IMR-90 (cell line): ENCODE measurements at regions not wholly inside any gene's neighbourhood (a gene's known extent, or its start where the extent isn't known, plus 50 kb on each side); places are given as distances from the start of the nearest gene placed in this dataset.

Experiments used
- ATAC-seq: fragments of 200-7000 bp; cut with Tn5 transposase; 2 replicates; pipeline ENCODE4 v1.9.1; 2020; ENCODE audit warnings: low read depth, mild to moderate bottlenecking, moderate library complexity
- BruUV-seq: library from RNA; stranded (reverse); fragments of 400-500 nt; replicated peaks from 2 replicates; lab custom pipeline; 2021; lab: Mats Ljungman, UMichigan
- CTCF ChIA-PET: fragments of 300-600 bp; formaldehyde crosslinking; extraction: SDS; loops from one replicate; lab custom pipeline; 2021; ENCODE audit warnings: antibody characterized with exemption; lab: Yijun Ruan, JAX
- POLR2A ChIA-PET: fragments of 300-600 bp; sonication (Branson Sonifier 250); formaldehyde crosslinking; loops from one replicate; lab custom pipeline; 2022; ENCODE audit warnings: antibody characterized with exemption; ENCODE audit not compliant: unreplicated experiment; lab: Charles Lee
- DNase-seq: peaks from one replicate; pipeline ENCODE4 v3.0.0; 2013
- H2AFZ ChIP-seq: replicated peaks from 2 replicates; pipeline ENCODE3; 2013; ENCODE audit warnings: low read length, mild to moderate bottlenecking; ENCODE audit not compliant: poor library complexity
- H2AK5ac ChIP-seq: 2 replicates; pipeline ENCODE4 v1.6.1; 2013; ENCODE audit warnings: low read depth, low read length, inconsistent platforms
- H2AK9ac ChIP-seq: replicated peaks from 2 replicates; pipeline ENCODE3; 2013; ENCODE audit warnings: mild to moderate bottlenecking, low read depth, low read length, moderate library complexity; ENCODE audit not compliant: poor library complexity
- H2BK120ac ChIP-seq: 2 replicates; pipeline ENCODE4 v1.6.1; 2013; ENCODE audit warnings: low read depth, low read length, inconsistent platforms
- H2BK15ac ChIP-seq: 3 replicates; pipeline ENCODE4 v1.6.1; 2013; ENCODE audit warnings: low read depth, low read length, inconsistent platforms
- H2BK20ac ChIP-seq: 2 replicates; pipeline ENCODE4 v1.6.1; 2013; ENCODE audit warnings: low read depth, mild to moderate bottlenecking, inconsistent platforms, low read length, moderate library complexity
- H2BK5ac ChIP-seq: 2 replicates; pipeline ENCODE4 v1.6.1; 2013; ENCODE audit warnings: mild to moderate bottlenecking, low read depth, low read length, inconsistent platforms; ENCODE audit not compliant: poor library complexity, severe bottlenecking
- H3K14ac ChIP-seq: replicated peaks from 2 replicates; pipeline ENCODE4 v1.6.1; 2013; ENCODE audit warnings: low read depth, low read length, inconsistent platforms
- H3K18ac ChIP-seq: 2 replicates; pipeline ENCODE4 v1.6.1; 2013; ENCODE audit warnings: low read depth, low read length, control low read depth
- H3K23ac ChIP-seq: 2 replicates; pipeline ENCODE4 v1.6.1; 2013; ENCODE audit warnings: low read depth, low read length, inconsistent platforms
- H3K27ac ChIP-seq: 2 replicates; pipeline ENCODE4 v1.5.1; 2013; ENCODE audit warnings: mild to moderate bottlenecking, control low read depth, low read length; ENCODE audit not compliant: insufficient read depth
- H3K27me3 ChIP-seq: 2 replicates; pipeline ENCODE4 v1.6.1; 2013; ENCODE audit warnings: low read length; ENCODE audit not compliant: control insufficient read depth, insufficient read depth
- H3K36me3 ChIP-seq: 2 replicates; pipeline ENCODE4 v1.6.1; 2013; ENCODE audit warnings: low read length, mixed read lengths; ENCODE audit not compliant: control insufficient read depth, insufficient read depth
- H3K4ac ChIP-seq: 2 replicates; pipeline ENCODE4 v1.6.1; 2013; ENCODE audit warnings: low read depth, low read length, inconsistent platforms
- H3K4me1 ChIP-seq: 2 replicates; pipeline ENCODE4 v1.6.1; 2013; ENCODE audit warnings: low read length, mixed read lengths; ENCODE audit not compliant: control insufficient read depth, insufficient read depth
- H3K4me2 ChIP-seq: 2 replicates; pipeline ENCODE4 v1.6.1; 2013; ENCODE audit warnings: low read depth, mild to moderate bottlenecking, control low read depth, low read length, moderate library complexity
- H3K4me3 ChIP-seq: 2 replicates; pipeline ENCODE4 v1.5.1; 2013; ENCODE audit warnings: low read depth, mild to moderate bottlenecking, control low read depth, low read length, moderate library complexity; ENCODE audit not compliant: insufficient read depth
- H3K56ac ChIP-seq: 2 replicates; pipeline ENCODE4 v1.6.1; 2013; ENCODE audit warnings: low read length, inconsistent platforms; ENCODE audit not compliant: insufficient read depth; ENCODE audit errors: extremely low read depth
- H3K79me1 ChIP-seq, 2 experiments: 2 replicates each; pipeline ENCODE4 v1.6.1; 2013; ENCODE audit warnings: low read length in 2 of 2, inconsistent platforms in 1 of 2, low read depth in 1 of 2
- H3K9ac ChIP-seq: 2 replicates; pipeline ENCODE4 v1.6.1; 2013; ENCODE audit warnings: low read depth, low read length, control low read depth
- H3K9me1 ChIP-seq: 2 replicates; pipeline ENCODE4 v1.6.1; 2013; ENCODE audit warnings: low read length, inconsistent platforms; ENCODE audit not compliant: insufficient read depth
- H3K9me3 ChIP-seq: 2 replicates; pipeline ENCODE4 v1.6.1; 2013; ENCODE audit warnings: low read length; ENCODE audit not compliant: control insufficient read depth, insufficient read depth
- H4K20me1 ChIP-seq: 2 replicates; pipeline ENCODE4 v1.6.1; 2013; ENCODE audit warnings: low read length, inconsistent platforms; ENCODE audit not compliant: insufficient read depth
- H4K5ac ChIP-seq: 2 replicates; pipeline ENCODE4 v1.6.1; 2013; ENCODE audit warnings: mild to moderate bottlenecking, low read depth, low read length, control low read depth
- H4K8ac ChIP-seq, 2 experiments: 2 replicates each; pipeline ENCODE4 v1.6.1; 2013; ENCODE audit warnings: low read depth in 2 of 2, low read length in 2 of 2, control low read depth in 1 of 2, inconsistent platforms in 1 of 2
- H4K91ac ChIP-seq: 2 replicates; pipeline ENCODE4 v1.6.1; 2013; ENCODE audit warnings: low read depth, low read length, inconsistent platforms; ENCODE audit not compliant: insufficient read depth
- BHLHE40 ChIP-seq: fragments of 150-350 bp; IDR thresholded peaks from 2 replicates; pipeline ENCODE4 v1.6.1; 2016; ENCODE audit warnings: mild to moderate bottlenecking, low read depth, low read length
- CEBPB ChIP-seq: IDR thresholded peaks from 2 replicates; pipeline ENCODE4 v1.6.1; 2012; ENCODE audit warnings: low read depth, low read length, improper control_type of control experiment
- CHD1 ChIP-seq: IDR thresholded peaks from 2 replicates; pipeline ENCODE4 v1.6.1; 2012; ENCODE audit warnings: low read depth, low read length, improper control_type of control experiment
- CTCF ChIP-seq: conservative IDR thresholded peaks from 2 replicates; pipeline ENCODE4 v1.5.1; 2012; ENCODE audit warnings: mild to moderate bottlenecking, low read depth, low read length, improper control_type of control experiment
- FOS ChIP-seq: fragments of 150-350 bp; IDR thresholded peaks from 2 replicates; pipeline ENCODE4 v1.6.1; 2016; ENCODE audit warnings: low read depth, low read length
- MAFK ChIP-seq: IDR thresholded peaks from 2 replicates; pipeline ENCODE4 v1.6.1; 2012; ENCODE audit warnings: low read depth, low read length, improper control_type of control experiment
- MAZ ChIP-seq: IDR thresholded peaks from 2 replicates; pipeline ENCODE4 v1.6.1; 2012; ENCODE audit warnings: low read depth, mild to moderate bottlenecking, low read length, improper control_type of control experiment, moderate library complexity, borderline replicate concordance
- MXI1 ChIP-seq: IDR thresholded peaks from 2 replicates; pipeline ENCODE4 v1.6.1; 2012; ENCODE audit warnings: low read depth, mild to moderate bottlenecking, low read length, moderate library complexity, borderline replicate concordance
- NFE2L2 ChIP-seq: fragments of 150-350 bp; IDR thresholded peaks from 2 replicates; pipeline ENCODE4 v1.6.1; 2016; ENCODE audit warnings: low read depth, mild to moderate bottlenecking, low read length
- POLR2A ChIP-seq: IDR thresholded peaks from 2 replicates; pipeline ENCODE4 v1.6.1; 2012; ENCODE audit warnings: mild to moderate bottlenecking, low read depth, low read length
- RAD21 ChIP-seq: IDR thresholded peaks from 2 replicates; pipeline ENCODE4 v1.6.1; 2012; ENCODE audit warnings: low read length, improper control_type of control experiment
- RCOR1 ChIP-seq: IDR thresholded peaks from 2 replicates; pipeline ENCODE4 v1.6.1; 2012; ENCODE audit warnings: mild to moderate bottlenecking, low read length, improper control_type of control experiment; ENCODE audit not compliant: insufficient replicate concordance
- RFX5 ChIP-seq: IDR thresholded peaks from 2 replicates; pipeline ENCODE4 v1.8.0; 2012; ENCODE audit warnings: low read depth, mild to moderate bottlenecking, low read length, moderate library complexity
- SMC3 ChIP-seq: fragments of 150-350 bp; IDR thresholded peaks from 2 replicates; pipeline ENCODE4 v1.6.1; 2016; ENCODE audit warnings: low read depth, mild to moderate bottlenecking, antibody characterized with exemption, low read length, moderate library complexity
- USF2 ChIP-seq: fragments of 150-350 bp; IDR thresholded peaks from 2 replicates; pipeline ENCODE4 v1.6.1; 2017; ENCODE audit warnings: mild to moderate bottlenecking, antibody characterized with exemption, low read length, low read depth
- WGBS, 2 experiments: methylation state at CpG; one replicate each; pipeline versions ENCODE4 v1.1.5 to v1.1.7; 2013; ENCODE audit warnings: missing lambda C conversion rate in 2 of 2; ENCODE audit not compliant: insufficient read length in 1 of 2; ENCODE audit errors: extremely low coverage in 2 of 2; 5-methylcytosine and 5-hydroxymethylcytosine counted together
- dilution Hi-C: fragments of 300-500 bp; cut with HindIII; formaldehyde crosslinking; loops from one replicate; pipeline ENCODE4 v1.14.3; 2018; ENCODE audit warnings: low sequenced_read_pairs; ENCODE audit not compliant: unreplicated experiment
- in situ Hi-C: fragments of 300-500 bp; cut with MboI; formaldehyde crosslinking; loops from 3 replicates; pipeline ENCODE4 v1.14.3; 2019; ENCODE audit warnings: low sequenced_read_pairs, inconsistent platforms, mixed read lengths
- intact Hi-C: fragments of 100-400 bp; cut with micrococcal nuclease; formaldehyde crosslinking; loops from 2 replicates; pipeline ENCODE4 v1.10.0; 2022
- TF ChIP-seq, protein P1 (sequence below): fragments of 150-350 bp; IDR thresholded peaks from 2 replicates; pipeline ENCODE4 v1.6.1; 2016; ENCODE audit warnings: low read depth, mild to moderate bottlenecking, low read length, moderate library complexity, borderline replicate concordance

DNA sequence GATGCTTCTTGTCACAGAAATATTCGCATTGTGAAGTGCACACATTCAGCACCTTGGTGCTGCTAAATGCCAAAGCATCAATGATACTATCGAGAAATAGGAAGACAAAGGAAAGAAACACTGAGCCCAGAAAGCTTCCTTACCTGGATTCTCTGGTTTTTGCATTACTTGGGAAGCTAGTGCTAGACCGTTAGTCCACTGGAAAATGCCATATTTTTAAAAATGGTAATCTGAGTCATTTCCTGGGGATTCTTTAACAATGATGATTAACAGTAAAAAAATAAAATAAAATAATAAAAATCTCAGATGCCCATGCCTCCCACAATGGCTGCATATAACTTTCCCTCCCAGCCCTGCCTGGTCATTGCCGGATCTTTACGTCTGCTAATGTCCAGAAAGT, 420.1 kb upstream of the MGMT start:
- no peak overlapping the region for H3K4me2 ChIP-seq
- intact Hi-C loops (no loop called here), dilution Hi-C loops (no loop called here), in situ Hi-C loops (no loop called here)
- H3K27me3 ChIP-seq = no peaks in the 10 kb centered on the region
- no peak overlapping the region for H2BK5ac ChIP-seq
- H2BK15ac ChIP-seq = no peak overlapping the region
- no peaks in the 10 kb centered on the region for H3K4me1 ChIP-seq
- no peak overlapping the region for H2AFZ ChIP-seq
- H3K27ac ChIP-seq = no peak overlapping the region; the same call in 1 of the 2 replicates
- ChIA-PET POLR2A (no interaction called here), CTCF (no interaction called here)
- H3K14ac ChIP-seq = no peak overlapping the region
- H3K4ac ChIP-seq = no peak overlapping the region
- no peak overlapping the region for H3K23ac ChIP-seq
- H3K9me3 ChIP-seq = peaks cover 11% of the 10 kb centered on the region
- no peak for ATAC-seq
- peak; percentile 8 for DNase-seq
- no peak overlapping the region for H2AK9ac ChIP-seq
- H4K91ac ChIP-seq = no peak overlapping the region
- no peaks in the 10 kb centered on the region for H3K9me1 ChIP-seq
- no peak overlapping the region for H2BK120ac ChIP-seq
- no peak overlapping the region for H2BK20ac ChIP-seq
- H3K79me1 ChIP-seq = no peaks in the 10 kb centered on the region
- no peak overlapping the region for H3K18ac ChIP-seq
- BruUV-seq = no TSS peak
- H3K56ac ChIP-seq = no peak overlapping the region; the same call in 1 of the 2 replicates
- no peak overlapping the region for H3K9ac ChIP-seq
- no peaks in the 10 kb centered on the region for H4K20me1 ChIP-seq
- H3K4me3 ChIP-seq = no peak overlapping the region
- no peak for TF ChIP-seq MXI1
- no peak for TF ChIP-seq CHD1
- TF ChIP-seq MAFK = no peak
- no peak for TF ChIP-seq SMC3
- no peak for TF ChIP-seq CTCF
- no peak for TF ChIP-seq RAD21
- TF ChIP-seq NFE2L2 = no peak
- no peak for TF ChIP-seq USF2
- no peak for TF ChIP-seq RFX5
- TF ChIP-seq BHLHE40 = no peak
- no peak for TF ChIP-seq MAZ
- TF ChIP-seq POLR2A = no peak
- no peak for TF ChIP-seq FOS
- no peak for TF ChIP-seq CEBPB
- TF ChIP-seq, protein P1, sequence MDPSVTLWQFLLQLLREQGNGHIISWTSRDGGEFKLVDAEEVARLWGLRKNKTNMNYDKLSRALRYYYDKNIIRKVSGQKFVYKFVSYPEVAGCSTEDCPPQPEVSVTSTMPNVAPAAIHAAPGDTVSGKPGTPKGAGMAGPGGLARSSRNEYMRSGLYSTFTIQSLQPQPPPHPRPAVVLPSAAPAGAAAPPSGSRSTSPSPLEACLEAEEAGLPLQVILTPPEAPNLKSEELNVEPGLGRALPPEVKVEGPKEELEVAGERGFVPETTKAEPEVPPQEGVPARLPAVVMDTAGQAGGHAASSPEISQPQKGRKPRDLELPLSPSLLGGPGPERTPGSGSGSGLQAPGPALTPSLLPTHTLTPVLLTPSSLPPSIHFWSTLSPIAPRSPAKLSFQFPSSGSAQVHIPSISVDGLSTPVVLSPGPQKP = no peak
- TF ChIP-seq RCOR1 = no peak
- H2AK5ac ChIP-seq = no peak overlapping the region
- no peak overlapping the region for H4K5ac ChIP-seq
- no peaks in the 10 kb centered on the region for H3K36me3 ChIP-seq
- 0 out of 4 replicates have a peak overlapping the region, but pooled peaks of 1 of the 2 experiments have one; percentile 75 for H4K8ac ChIP-seq
- WGBS, 2 experiments = no CpG with 5 or more reads among the region's 5 CpGs
